Gastroesophageal sphincter (tissue), 4 donors: ENCODE measurements at regions not wholly inside any gene's neighbourhood (a gene's known extent, or its start where the extent isn't known, plus 50 kb on each side); places are given as distances from the start of the nearest gene placed in this dataset.

Source experiments
- ATAC-seq: fragments of 150-250 bp; one replicate; pipeline ENCODE4 v1.9.1; 2016; ENCODE audit warnings: mild to moderate bottlenecking, moderate library complexity
- H3K27ac ChIP-seq, 4 donors: fragments of 200-600 bp; sonication (generic) in 3 of 4; 1 replicate in 3 of 4; 2 replicates in 1 of 4; pipeline ENCODE4 v1.5.1; 2016 to 2019
- H3K27me3 ChIP-seq: fragments of 200-600 bp; sonication (generic); one replicate; pipeline ENCODE4 v1.5.1; 2019
- H3K36me3 ChIP-seq, 2 donors: fragments of 200-600 bp; sonication (generic); one replicate each; pipeline ENCODE4 v1.5.1; 2019; ENCODE audit warnings: control low read depth in 1 of 2
- H3K4me1 ChIP-seq, 3 donors: fragments of 200-600 bp; sonication (generic); 1 replicate in 2 of 3; 2 replicates in 1 of 3; pipeline ENCODE4 v1.5.1; 2016 to 2019; ENCODE audit warnings: control low read depth in 2 of 3
- H3K4me3 ChIP-seq, 2 donors: fragments of 200-600 bp; sonication (generic); one replicate each; pipeline ENCODE4 v1.5.1; 2019; ENCODE audit warnings: mild to moderate bottlenecking in 1 of 2, moderate library complexity in 1 of 2
- H3K9me3 ChIP-seq, 3 donors: fragments of 200-600 bp; sonication (generic); one replicate each; pipeline ENCODE4 v1.5.1; 2017 to 2019; ENCODE audit warnings: control low read depth in 2 of 3
- EP300 ChIP-seq: sonication (generic); formaldehyde crosslinking; IDR thresholded peaks from one replicate; pipeline ENCODE4 v1.6.1; 2017; ENCODE audit warnings: antibody characterized with exemption, mild to moderate bottlenecking
- POLR2A ChIP-seq, 2 donors: fragments of 450-650 bp; IDR thresholded peaks; one replicate each; pipeline ENCODE4 v1.6.1; 2017; ENCODE audit warnings: antibody characterized with exemption in 2 of 2, mild to moderate bottlenecking in 2 of 2, moderate library complexity in 1 of 2
- POLR2AphosphoS5 ChIP-seq: sonication (generic); formaldehyde crosslinking; IDR thresholded peaks from one replicate; pipeline ENCODE4 v1.6.1; 2017; ENCODE audit warnings: antibody characterized with exemption
- WGBS, 2 donors: methylation state at CpG; one replicate each; pipeline ENCODE4 v1.1.5; 2018; ENCODE audit warnings: low coverage in 1 of 2; 5-methylcytosine and 5-hydroxymethylcytosine counted together
- TF ChIP-seq, protein P1 (sequence below), 4 experiments: fragments of 200-600 bp in 2 of 4; fragments of 450-650 bp in 2 of 4; sonication (generic) in 1 of 4; IDR thresholded peaks; one replicate each; pipeline ENCODE4 v1.5.1; 2017 to 2019; ENCODE audit warnings: antibody characterized with exemption in 4 of 4, mild to moderate bottlenecking in 2 of 4, moderate library complexity in 2 of 4

DNA sequence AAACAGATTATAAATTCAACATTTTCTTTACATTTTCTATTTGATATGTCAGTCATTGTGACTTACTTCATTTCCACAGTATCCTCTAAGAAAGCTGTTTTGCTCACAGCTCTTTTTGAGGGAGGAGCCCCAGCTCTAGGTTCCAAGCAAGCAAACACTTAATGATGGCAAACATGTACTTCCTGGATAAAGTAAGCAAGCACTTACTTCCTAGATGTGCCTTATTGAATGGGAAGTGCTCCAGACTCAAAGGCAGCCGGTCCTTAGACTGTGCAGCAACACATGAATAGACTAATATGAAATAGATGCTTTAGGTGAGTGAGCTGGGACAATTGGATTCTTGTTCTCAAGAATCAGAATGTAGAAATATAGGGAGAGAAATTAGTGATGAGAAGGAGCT lies 2149.8 kb upstream of the PIK3C3 start:
- H3K36me3 ChIP-seq: no peaks in the 10 kb centered on the region
- H3K27ac ChIP-seq: no peak overlapping the region
- H3K9me3 ChIP-seq: peaks cover 0 to 3% (median 0%) of the 10 kb centered on the region in 3 donors
- TF ChIP-seq POLR2A (IDR thresholded peaks at IDR 0.05) (no peak), POLR2AphosphoS5 (no peak), EP300 (no peak)
- TF ChIP-seq, protein P1, sequence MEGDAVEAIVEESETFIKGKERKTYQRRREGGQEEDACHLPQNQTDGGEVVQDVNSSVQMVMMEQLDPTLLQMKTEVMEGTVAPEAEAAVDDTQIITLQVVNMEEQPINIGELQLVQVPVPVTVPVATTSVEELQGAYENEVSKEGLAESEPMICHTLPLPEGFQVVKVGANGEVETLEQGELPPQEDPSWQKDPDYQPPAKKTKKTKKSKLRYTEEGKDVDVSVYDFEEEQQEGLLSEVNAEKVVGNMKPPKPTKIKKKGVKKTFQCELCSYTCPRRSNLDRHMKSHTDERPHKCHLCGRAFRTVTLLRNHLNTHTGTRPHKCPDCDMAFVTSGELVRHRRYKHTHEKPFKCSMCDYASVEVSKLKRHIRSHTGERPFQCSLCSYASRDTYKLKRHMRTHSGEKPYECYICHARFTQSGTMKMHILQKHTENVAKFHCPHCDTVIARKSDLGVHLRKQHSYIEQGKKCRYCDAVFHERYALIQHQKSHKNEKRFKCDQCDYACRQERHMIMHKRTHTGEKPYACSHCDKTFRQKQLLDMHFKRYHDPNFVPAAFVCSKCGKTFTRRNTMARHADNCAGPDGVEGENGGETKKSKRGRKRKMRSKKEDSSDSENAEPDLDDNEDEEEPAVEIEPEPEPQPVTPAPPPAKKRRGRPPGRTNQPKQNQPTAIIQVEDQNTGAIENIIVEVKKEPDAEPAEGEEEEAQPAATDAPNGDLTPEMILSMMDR (IDR thresholded peaks at IDR 0.05): no peak
- no peak for ATAC-seq
- no peaks in the 10 kb centered on the region for H3K27me3 ChIP-seq
- no peaks in the 10 kb centered on the region for H3K4me1 ChIP-seq
- WGBS, 2 donors: 57% methylated on average over 1 of the region's 1 CpG; no CpG with 5 or more reads in 1 of the 2 donors
- H3K4me3 ChIP-seq: no peak overlapping the region

- Histone ChIP-seq H3K4me3 (no peak overlapping the region), H3K27ac (no peak overlapping the region), H3K9me3 (no peaks in the 10 kb centered on the region), H3K27me3 (peaks cover 6% of the 10 kb centered on the region), H3K4me1 (no peaks in the 10 kb centered on the region), H3K36me3 (no peaks in the 10 kb centered on the region)
- 90 to 92% methylated on average over 17 of the region's 17 CpGs for WGBS, 2 donors
- no peak for ATAC-seq
- TF ChIP-seq POLR2AphosphoS5 (no peak), POLR2A (IDR thresholded peaks at IDR 0.05) (no peak), EP300 (no peak)
- TF ChIP-seq, protein P1 (IDR thresholded peaks at IDR 0.05): no peak
These were observed 2152.3 kb upstream of the PIK3C3 start for GRCh38 chr18:39802648-39803229.

- WGBS, 2 donors: 91 to 94% methylated on average over 6 to 9 of the region's 9 CpGs
- no peak for ATAC-seq
- no peak for TF ChIP-seq POLR2AphosphoS5
- TF ChIP-seq EP300: no peak
- no peak for TF ChIP-seq POLR2A (IDR thresholded peaks at IDR 0.05)
- TF ChIP-seq, protein P1 (IDR thresholded peaks at IDR 0.05): no peak
- Histone ChIP-seq H3K9me3 (no peaks in the 10 kb centered on the region), H3K4me1 (no peaks in the 10 kb centered on the region), H3K4me3 (no peak overlapping the region), H3K27ac (no peak overlapping the region), H3K27me3 (peaks cover 6% of the 10 kb centered on the region), H3K36me3 (no peaks in the 10 kb centered on the region)
These were observed 2153.2 kb upstream of the PIK3C3 start for GRCh38 chr18:39801848-39802247.

DNA sequence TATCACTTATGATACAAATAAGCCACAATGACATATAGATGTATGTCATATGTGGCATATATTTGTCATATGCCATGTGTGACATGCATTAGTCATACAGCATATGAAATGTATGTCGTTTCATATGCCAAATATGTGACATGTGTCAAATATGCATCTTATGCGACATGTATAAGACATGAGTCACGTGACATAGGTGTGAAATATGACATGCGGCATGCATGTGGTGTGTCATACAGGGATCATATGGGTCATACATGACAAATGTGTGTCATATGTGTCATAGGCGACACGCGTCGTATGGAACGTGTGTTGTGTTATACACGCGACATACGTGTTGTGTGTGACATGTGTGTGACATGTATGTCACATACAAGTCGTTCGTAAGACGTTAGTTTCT lies 2154.0 kb upstream of the PIK3C3 start:
- Histone ChIP-seq H3K9me3 (no peaks in the 10 kb centered on the region), H3K4me3 (no peak overlapping the region), H3K27me3 (peaks cover 6% of the 10 kb centered on the region), H3K27ac (no peak overlapping the region), H3K36me3 (no peaks in the 10 kb centered on the region), H3K4me1 (no peaks in the 10 kb centered on the region)
- WGBS, 2 donors: 95% methylated on average over 15 of the region's 15 CpGs
- ATAC-seq: no peak
- no peak for TF ChIP-seq EP300
- no peak for TF ChIP-seq POLR2A (IDR thresholded peaks at IDR 0.05)
- TF ChIP-seq, protein P1 (IDR thresholded peaks at IDR 0.05): no peak
- no peak for TF ChIP-seq POLR2AphosphoS5

DNA sequence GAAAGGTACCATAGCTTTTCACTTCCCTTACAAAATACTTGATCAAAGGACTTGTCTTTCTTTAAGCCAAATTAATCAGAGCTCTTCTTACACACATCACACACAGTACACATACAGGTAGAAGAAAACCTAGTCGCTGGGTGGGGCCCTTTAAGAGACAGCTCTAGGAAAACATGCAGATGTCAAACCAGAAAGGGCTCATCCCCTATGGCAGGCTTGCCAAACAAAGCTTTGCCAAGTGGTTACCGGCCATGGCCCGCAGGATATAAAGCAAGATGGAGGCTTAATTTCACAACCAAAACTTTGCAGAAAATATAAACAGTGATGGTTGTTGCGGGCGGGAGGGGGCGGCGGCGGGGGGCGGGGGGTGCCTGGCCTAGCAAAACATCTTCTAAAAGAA lies 2156.0 kb upstream of the PIK3C3 start:
- Histone ChIP-seq H3K27ac (no peak overlapping the region), H3K27me3 (peaks cover 6% of the 10 kb centered on the region), H3K36me3 (no peaks in the 10 kb centered on the region), H3K9me3 (no peaks in the 10 kb centered on the region), H3K4me3 (no peak overlapping the region), H3K4me1 (no peaks in the 10 kb centered on the region)
- 6 to 11% methylated on average over 6 to 7 of the region's 9 CpGs for WGBS, 2 donors
- no peak for TF ChIP-seq POLR2AphosphoS5
- ATAC-seq: no peak
